GDM1 (cell line): ENCODE measurements at regions not wholly inside any gene's neighbourhood (a gene's known extent, or its start where the extent isn't known, plus 50 kb on each side); places are given as distances from the start of the nearest gene placed in this dataset.
"Not testable (repeated sequence)": the region's sequence is repeated elsewhere in the genome, so short reads cannot be mapped to it uniquely, and the experiment has no call there.

Experiments
- DNase-seq: peaks from one replicate; lab custom pipeline; 2025; lab: John Stamatoyannopoulos, UW

GRCh38 chr12:59084511-59085375 is 164.4 kb upstream of the LRIG3 start:
- DNase-seq, result no peak

DNA sequence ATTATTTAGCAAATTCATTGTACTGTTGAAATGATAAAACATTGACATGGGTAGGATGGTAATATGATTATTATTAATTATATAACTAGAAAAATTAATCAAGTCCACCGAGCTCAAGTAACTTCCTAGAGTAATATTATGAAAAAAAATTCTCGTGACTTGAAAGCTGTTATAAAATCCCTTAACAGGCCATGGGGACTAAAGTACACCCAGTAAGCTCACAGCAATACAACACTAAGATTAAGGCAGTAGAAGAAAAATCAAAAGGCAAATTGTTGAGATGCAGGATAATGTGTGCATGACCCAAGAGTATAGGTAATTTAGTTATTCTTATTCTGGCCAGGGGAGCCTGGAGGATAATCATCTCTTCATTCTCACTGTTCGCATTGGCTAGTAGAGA is 162.6 kb upstream of the LRIG3 start:
- DNase-seq, result no peak

DNA sequence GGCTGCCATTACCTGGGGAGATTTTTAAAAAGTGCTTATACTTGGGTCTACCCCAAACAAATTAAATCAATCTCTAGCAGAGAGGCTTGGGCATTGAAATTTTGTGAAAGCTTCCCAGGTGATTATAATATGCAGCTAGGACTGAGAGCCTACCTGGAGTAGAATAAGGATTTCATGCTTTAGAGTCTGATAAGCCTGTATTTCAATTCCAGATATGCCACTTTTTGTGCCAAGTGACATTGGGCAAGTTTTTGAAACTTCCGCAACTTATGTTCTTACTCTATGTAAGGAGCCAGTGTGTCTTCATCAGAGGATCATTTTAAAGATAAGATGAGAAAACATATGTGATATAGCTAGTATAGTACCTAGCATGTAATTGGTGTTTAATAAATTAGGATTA is 159.8 kb upstream of the LRIG3 start:
- no peak for DNase-seq

GRCh38 chr12:59079472-59079871 is 159.2 kb upstream of the LRIG3 start:
- no peak for DNase-seq

GRCh38 chr12:59079002-59079401 is 158.7 kb upstream of the LRIG3 start:
- DNase-seq, result no peak

GRCh38 chr12:59077575-59078426 is 157.5 kb upstream of the LRIG3 start:
- no peak for DNase-seq

DNA sequence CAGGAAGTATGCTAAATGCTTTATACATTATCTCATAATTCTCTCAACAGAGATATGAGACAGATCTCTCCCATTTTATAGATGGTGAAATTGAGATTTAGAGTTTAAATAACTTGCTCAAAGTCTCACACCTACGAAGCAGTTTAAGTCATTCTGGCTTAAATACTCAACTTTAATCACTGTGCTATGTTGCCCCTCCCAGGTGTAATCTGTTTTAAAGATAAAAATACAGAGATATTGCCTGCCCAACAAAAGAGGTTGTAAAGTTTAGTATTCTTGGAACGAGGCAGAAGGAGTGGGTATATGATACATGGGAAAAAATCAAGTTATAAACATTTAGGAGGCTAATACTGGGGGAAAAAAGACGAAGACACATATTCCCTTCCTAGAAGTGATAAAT is 156.8 kb upstream of the LRIG3 start:
- no peak for DNase-seq

DNA sequence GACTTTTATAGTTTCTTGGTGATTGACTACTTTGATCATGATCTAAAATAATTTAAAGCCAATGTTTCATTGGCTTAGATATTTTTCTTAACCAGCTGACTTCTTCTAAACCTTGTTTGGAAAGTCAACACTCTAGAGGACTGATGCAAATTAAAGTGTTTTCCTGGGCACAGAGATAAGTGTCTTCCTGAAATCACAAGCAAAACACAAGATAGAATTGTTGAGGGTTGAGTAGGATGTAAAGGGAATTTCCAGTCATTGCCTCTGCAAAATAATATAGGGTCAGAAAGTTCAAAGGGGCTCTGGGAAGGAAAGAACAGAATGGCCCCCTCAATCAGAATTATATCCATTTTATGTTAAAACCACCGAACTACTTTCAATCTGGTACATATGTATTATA is 156.3 kb upstream of the LRIG3 start:
- DNase-seq, result no peak

DNA sequence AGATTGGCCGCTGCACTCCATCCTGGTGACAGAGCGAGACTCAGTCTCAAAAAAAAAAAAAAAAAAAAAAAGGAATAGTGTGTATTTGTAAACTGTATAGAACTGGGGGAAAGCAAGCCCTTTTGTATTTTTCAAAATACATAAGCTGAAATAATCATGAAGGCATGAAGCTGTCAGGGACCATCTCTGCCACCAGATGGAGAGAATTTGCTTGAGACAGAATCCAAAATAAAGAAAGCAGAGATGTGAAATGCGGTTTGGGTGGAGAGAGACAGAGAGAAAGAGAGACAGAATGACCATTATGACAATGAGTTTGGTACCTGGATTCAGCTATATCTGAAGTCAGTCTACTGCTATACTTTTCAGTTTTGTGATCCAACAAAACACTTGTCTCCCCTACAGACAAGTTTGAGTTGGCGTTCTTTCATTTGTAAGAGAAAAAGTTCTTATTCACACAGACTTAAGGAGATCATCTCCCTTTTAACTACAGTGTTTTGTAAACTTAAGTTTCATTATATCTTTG is 155.7 kb upstream of the LRIG3 start:
- DNase-seq, result no peak

DNA sequence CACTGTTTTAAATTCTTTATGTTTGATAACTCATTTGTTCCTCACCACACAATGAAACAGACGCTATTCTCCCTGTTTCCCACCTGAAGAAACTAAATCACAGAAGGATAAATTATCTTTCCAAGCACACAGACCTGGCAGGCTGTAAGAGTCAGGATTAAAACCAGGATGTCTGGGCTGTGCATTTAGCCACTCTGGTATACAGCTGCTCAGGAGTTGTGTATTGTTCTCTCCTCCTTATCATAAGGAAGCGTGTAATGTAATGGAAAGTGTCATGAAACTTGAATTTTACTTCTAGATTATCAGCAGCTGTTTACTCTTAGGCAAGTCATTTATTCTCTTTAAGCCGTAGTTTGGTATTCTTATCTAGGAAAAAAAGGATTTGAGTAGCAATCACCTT is 154.8 kb upstream of the LRIG3 start:
- no peak for DNase-seq

DNA sequence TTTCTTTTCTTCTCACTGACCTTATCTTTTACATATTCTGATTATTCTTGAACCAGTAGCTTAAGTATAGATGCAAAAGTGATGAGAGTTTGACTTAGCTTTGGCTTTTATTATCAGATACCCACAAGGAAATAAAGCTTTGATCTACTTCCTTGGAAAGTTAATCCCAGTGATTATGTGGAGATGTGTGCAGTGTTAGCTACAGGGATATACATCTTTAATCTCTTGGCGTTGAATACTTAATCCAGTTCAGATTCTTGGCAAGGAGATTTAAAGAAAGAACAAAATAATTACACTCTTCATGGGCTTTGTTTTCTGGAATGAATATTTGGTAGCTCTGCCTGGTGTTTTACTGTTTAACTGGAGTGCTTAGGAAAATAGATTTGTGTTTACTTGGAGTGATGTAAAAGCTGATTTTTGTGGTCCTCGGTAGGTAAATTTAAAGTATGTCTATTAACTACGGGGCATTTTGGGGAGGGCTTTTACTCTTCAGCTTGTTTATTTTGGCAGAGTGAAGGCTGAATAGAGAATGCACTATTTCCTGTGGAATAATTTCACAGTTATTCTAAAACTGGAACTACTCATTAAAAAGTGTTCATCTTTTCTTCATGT is 150.1 kb upstream of the LRIG3 start:
- no peak for DNase-seq

- DNase-seq, result no peak
Observed at GRCh38 chr12:59069516-59069915, 149.2 kb upstream of the LRIG3 start.

DNA sequence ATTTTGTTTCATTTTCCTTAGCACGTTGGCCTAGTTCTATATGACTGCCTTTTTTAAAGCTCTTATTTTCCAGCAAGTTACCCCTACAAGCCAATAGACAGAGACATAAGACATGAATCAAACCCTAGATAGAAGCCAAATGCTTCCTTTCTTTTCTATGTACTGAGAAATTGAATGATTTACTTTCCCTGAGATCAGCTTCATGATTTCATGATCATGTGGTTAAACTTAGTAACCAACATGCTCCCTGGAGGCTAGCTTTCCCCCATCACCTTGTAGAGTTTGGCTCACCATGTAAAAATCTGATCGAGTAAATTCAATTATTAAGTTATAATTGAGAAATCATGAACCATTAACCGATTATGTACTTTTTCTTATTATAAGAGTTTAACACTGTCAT is 148.1 kb upstream of the LRIG3 start:
- DNase-seq, result no peak

DNA sequence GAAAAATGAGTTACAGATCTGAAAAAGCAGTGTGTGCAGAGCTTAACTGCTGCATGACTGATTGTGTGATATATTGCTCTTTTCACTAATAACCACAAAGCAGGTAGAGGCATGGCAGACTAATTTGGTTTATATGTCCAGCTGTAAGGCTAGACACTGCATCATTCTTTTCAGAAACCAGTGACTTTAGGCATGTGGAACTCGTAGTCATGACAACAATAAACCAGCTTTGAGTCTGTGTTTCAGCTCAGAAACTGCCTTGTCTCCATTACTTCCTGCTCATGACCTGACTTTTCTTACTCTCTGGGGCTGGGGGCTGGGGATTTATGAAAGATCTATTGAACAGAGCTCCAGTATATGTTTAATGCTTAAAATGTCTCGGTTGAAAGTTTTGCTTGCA is 146.8 kb upstream of the LRIG3 start:
- no peak for DNase-seq

GRCh38 chr12:59066445-59066844 is 146.1 kb upstream of the LRIG3 start:
- no peak for DNase-seq

DNA sequence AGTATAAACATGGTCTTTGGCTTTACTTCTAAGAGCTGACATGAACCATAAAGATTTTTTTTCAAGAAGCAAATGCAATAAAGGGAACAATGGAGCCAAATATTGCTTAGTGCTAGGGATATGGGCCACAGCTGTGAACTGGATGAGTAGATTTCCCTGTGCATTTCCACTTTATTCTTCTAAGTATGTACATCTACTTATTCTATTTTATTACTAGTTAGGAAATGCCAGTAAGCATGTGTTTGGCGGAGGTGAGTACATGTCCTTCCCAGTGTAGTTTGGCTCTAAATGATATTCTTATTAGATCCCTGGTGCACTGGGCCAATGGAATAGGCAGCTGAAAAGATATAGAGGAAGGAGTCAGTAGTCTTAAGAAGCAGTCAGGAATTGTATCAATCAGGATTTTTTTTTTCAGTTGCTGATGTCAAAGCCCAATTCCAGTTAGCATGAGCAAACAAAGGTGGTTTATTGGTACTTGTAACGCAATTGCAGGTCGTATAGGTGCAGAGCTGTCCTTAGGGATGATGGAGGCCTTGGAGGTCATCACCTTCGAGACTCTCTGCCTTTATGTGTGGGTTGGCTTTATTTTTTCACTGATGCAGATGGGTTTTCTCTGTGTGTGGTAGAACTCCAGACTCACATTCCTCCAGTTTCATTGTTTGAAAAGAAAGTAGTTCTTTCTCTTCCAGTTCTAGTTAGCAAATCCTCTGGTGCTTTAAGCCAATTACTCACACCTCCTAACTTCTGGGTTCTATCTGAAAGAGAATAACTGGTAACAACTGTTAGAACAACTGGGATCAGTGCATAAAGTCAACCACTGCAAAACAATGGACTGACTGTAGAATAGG is 139.0 kb upstream of the LRIG3 start:
- no peak for DNase-seq

DNA sequence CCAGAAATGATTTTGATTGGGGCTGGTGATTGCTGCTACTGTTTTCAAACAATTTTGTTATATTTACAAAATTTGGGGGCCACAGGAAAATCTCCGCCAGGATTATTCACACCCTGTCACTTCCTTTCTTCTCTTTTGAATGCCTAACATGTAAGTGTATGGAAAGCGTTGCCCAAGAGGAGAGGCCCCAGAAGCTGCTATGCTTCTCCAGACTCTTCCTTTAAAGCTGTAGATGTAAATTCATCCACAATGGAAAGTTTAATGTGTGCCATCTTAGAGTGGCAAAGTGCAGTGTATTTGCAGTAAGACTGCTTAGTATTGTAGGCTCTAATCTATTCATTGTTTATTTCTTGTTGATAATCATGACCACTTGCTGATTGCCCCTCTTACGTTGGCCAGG is 136.7 kb upstream of the LRIG3 start:
- no peak for DNase-seq

DNA sequence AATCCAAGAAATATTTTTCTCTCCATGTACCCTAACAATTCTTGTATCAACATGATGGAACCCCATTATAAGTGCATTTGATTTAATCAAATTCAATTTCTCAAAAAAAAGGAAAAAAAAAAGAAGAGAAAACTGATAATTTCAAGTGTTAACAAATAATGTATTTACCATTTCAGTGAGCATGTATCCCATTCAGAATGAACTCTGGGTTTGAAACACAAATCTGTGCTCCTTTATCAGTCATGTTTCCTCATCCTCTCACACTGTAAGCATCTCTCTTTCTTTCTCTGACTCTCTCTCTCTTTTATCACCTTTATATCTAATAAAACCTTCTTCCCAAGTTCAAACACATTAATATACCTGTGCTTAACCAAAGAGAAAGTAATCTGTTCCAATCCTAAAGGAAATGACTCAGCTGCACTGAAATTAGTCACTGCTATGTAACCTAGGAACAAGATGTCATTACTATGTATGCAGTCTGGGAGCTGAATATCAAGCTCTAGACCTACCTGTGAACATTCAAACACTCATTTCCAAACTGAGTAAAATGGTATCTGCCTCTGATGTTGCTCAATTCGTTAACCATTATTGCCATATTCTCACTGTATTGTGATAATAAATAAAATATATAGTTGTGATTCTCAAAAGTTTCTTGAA is 135.0 kb upstream of the LRIG3 start:
- DNase-seq, result no peak

DNA sequence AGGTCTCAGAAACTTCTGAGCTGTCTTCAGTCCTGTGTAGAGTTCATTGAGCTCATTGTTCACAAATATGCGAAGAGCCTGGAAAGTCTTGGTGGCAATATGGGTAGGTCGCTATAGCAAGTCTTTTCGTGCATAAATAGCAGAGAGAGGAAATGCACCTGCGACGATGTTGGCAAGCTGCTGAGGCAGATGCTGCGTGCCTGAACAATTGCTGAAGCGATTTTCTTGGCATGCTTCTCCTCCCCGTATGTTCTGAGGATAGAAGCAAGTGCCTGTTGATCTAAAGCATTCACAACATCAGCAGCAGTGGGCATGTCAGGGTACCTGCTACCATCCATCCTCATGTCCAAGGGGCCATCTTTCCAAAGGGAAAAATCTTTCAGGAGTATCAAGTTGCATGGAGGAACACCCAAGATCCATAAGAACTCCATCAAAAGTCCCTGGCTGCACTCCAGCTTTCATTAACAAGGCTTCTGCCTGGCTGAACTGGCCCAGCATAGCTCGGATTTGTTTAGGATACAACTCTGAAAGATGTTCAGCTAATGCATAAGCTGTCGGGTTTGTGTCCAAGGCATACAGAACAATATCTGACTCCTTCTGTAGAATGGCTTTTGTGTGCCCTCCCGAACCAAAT is 133.1 kb upstream of the LRIG3 start:
- not testable (repeated sequence) for DNase-seq

- no peak for DNase-seq
Observed at GRCh38 chr12:59046763-59047534, 126.6 kb upstream of the LRIG3 start.
